Embryonic facial prominence (tissue), 1 donor: ENCODE measurements at regions not wholly inside any gene's neighbourhood (a gene's known extent, or its start where the extent isn't known, plus 50 kb on each side); places are given as distances from the start of the nearest gene placed in this dataset.

Source experiments
- DNase-seq: peaks from one replicate; pipeline ENCODE4 v3.0.0-alpha.2; 2016; ENCODE audit errors: extremely low spot score

- no peak for DNase-seq
These were observed 369.6 kb downstream of the KCTD12 start for GRCh38 chr13:76516586-76516985.

GRCh38 chr13:76516013-76516412 is 370.2 kb downstream of the KCTD12 start:
- DNase-seq: no peak

GRCh38 chr13:76512721-76513145 is 373.5 kb downstream of the KCTD12 start:
- DNase-seq: no peak

DNA sequence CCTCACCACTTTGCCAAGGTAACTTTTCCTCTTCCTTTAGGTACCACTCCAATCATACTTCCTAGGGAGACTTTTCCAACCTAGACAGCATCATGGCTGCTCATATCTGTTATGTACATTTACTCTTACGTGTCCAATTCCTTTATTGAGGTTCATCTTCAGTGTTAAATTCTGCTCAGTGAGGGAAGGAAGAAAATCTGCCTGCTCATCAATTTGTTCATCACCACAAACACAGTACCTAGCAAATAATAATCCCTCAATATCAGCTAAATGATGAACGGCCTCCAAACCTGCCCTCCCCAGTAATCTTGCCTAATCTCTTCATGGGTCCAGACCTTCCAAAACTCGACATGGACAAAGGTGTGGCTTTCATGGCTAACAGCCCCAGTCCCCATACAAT is 380.8 kb downstream of the KCTD12 start:
- DNase-seq: no peak

- DNase-seq: no peak
These were observed 382.4 kb downstream of the KCTD12 start for GRCh38 chr13:76503766-76504165.

DNA sequence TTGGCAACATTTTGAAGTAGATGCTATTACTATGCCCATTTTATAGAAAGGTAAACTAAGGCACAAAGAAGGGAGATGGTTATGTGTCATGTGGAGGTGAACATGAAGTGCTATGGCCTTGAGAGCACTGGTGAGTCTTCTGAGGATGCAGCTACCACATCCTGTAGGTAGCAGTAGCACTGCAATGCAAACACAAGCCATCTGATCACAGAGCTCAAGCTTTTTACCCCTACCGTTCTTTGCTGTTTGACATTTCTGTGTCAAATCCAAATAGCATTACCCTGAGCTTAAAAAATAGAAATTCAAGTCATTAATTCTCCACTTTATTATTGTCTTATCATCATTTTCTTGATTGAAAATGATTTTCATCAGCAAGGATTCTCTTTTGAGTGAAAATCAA is 382.9 kb downstream of the KCTD12 start:
- no peak for DNase-seq

- DNase-seq: no peak
These were observed 385.3 kb downstream of the KCTD12 start for GRCh38 chr13:76500894-76501293.

DNA sequence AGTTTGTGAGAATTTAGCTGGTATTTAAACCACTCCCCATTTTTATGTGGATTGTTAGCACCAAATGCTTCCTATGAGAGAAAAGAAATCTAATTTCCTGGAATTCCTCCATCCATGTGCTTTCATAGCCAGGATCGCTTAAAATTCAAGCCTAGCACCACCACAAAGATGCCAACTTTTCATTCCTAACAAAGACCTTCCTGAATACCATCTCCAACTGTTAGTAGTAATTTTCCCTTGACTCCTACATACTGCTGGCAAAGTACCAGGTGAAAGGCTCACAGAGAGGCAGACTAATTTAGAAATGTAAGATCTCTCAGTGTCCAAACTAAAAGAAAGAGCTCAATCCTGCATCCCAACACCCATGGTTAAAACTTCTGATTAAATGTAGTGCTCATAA is 386.3 kb downstream of the KCTD12 start:
- DNase-seq: no peak

- DNase-seq: no peak
These were observed 396.9 kb downstream of the KCTD12 start for GRCh38 chr13:76489274-76489673.

DNA sequence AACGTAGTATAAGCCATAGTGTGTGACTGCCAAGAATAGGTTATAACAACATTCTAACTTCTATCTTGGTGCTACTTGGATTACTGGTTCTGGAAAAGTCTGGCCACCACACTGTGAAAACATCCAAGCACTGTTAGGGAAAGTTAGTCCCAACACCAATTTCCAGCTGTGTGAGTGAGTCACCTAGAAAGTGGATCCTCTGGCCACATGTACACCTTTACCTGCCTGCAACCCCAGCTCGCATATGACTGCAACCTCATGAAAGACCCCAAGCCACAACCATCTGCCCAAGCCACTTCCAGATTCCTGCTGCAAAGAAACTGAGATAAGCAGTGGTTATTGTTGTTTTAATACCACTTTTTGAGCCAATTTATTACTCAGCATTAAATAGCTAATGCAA is 404.5 kb downstream of the KCTD12 start:
- no peak for DNase-seq

- DNase-seq: no peak
These were observed 411.2 kb downstream of the KCTD12 start for GRCh38 chr13:76474966-76475365.

- DNase-seq: no peak
These were observed 411.8 kb downstream of the KCTD12 start for GRCh38 chr13:76474356-76474755.

- DNase-seq: peak; percentile 31
These were observed 412.6 kb downstream of the KCTD12 start for GRCh38 chr13:76473552-76474134.

- no peak for DNase-seq
These were observed 413.3 kb downstream of the KCTD12 start for GRCh38 chr13:76472916-76473315.

DNA sequence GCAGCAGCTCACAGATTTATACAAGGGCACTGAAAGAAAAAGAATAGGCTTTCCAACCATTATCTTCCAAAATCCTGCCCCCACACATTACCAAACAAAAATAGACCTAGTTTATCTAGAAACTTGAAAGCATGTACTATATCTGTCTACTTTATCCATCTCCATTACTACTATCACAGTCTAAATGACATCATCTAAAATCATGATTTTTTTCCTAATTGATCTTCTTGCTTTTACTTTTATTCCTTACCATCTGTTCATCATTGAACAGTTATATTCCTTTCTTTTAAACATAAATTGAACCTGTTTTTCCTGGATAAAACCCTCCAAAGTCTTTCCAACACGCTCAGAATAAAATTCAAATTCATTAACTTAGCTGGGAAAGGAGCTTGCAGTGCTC is 414.7 kb downstream of the KCTD12 start:
- DNase-seq: no peak

DNA sequence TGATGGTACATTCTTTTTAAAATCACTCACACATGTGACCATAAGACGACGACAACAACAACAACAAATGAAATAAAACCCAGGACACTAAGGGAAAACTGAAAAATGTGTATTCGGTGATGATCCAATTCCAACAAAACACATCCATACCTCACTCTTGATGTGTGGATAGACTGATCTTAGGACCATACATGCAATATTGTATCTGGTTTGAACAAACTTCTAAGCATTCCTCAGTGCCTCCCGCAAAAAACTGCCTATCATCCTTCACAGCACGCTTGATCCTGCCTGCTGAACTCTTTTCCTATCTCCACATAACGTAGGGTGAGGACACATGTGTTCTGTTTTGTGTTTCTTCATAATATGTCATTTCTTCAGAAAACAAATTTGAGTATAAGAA is 415.2 kb downstream of the KCTD12 start:
- no peak for DNase-seq

DNA sequence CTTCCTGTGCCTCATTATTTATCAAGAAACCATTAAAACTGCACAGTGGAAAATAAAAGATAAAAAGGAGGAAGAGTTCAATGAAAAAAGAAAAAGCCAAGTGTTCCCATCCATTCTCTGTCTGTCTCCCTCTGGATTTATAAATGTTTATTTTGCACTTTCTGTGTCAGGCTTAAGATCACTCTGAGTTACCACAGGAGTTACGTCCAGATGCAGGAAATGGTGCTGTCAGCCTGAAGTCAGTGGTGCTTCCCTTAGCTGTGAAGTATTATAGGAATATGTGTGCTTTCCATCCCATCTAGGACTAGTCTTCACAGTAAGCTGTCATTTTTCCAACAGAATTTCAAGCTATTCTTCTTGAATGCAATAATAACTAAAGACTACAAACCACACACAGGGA is 420.2 kb downstream of the KCTD12 start:
- DNase-seq: no peak

GRCh38 chr13:76463314-76463713 is 422.9 kb downstream of the KCTD12 start:
- DNase-seq: no peak

DNA sequence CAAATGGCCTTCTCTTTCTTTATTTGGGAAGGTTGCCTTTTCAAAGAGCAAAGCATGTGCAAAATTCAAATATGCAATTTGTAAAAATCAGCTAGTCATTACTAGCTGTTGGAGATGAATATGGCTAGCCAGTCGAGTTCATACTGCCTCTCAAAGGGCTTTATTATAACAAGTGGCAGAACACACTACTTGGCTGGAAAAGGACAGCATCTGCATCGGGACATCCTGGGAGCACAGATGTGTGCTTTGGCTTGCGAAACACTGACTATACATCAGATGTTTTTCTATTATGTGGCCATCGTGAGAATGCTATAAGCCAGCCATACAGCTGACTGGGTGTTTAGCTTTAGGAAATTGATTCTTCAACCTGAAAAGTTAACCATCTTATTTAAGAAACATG is 424.2 kb downstream of the KCTD12 start:
- no peak for DNase-seq

GRCh38 chr13:76461484-76461883 is 424.7 kb downstream of the KCTD12 start:
- DNase-seq: no peak

DNA sequence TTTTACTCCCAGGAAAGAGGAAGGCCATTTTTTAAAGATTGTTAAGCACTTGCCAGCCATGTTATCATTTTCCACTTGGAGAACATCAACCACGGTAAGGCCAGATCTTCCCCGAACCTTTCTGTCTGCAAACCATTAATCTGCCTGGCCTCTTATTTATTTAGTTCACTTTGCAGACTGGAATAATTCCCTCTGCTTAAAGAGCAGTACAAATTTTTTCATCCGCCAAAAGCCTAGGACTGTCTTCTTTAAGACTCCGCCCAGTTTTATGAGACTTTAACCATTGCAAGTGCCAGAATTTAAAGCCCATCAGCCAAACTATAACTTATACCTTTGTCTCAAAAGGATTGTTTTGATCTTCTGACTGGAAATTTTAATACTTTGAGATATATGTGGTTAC is 426.3 kb downstream of the KCTD12 start:
- no peak for DNase-seq

DNA sequence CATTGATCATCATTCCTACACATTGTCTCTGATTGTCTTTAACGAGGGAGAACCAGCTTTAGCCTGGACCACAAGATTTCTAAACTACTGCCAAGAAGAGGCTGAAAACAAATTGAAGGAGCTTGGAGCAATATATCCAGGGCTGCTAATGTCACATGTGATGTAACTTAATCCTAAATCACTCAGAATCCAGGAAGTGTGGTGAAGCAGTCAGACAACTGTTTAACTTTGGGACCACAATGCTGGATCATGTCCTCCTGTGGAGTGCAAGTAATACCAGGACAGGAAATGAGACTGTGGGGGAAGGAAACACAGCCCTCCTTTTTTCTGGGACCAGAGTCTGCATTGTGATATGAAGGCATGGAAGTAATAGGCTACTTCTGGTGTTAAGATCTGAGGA is 430.2 kb downstream of the KCTD12 start:
- peak; percentile 31 for DNase-seq

DNA sequence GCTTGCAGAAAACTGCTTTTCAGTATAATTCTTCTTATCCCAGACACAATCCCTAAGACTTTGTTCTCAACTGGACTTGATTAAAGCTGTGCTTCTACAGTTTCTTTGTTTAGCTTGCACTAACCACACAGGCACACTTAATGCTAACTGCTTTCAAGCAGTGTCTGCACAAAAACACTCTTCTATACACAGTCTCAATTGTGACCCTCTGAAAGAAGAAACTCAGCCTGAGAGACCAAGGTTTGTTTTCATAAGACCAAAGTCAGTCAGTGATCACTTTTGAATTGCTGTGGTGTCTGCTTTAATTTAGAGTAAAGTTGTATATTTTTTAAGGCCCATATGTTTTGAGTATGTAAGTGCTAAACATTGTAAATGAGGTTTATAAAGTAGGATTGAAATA is 431.2 kb downstream of the KCTD12 start:
- peak; percentile 16 for DNase-seq

GRCh38 chr13:76449716-76450115 is 436.5 kb downstream of the KCTD12 start:
- DNase-seq: no peak
